ENCODE measurements at regions not wholly inside any gene's neighbourhood (a gene's known extent, or its start where the extent isn't known, plus 50 kb on each side); places are given as distances from the start of the nearest gene placed in this dataset.

DNA sequence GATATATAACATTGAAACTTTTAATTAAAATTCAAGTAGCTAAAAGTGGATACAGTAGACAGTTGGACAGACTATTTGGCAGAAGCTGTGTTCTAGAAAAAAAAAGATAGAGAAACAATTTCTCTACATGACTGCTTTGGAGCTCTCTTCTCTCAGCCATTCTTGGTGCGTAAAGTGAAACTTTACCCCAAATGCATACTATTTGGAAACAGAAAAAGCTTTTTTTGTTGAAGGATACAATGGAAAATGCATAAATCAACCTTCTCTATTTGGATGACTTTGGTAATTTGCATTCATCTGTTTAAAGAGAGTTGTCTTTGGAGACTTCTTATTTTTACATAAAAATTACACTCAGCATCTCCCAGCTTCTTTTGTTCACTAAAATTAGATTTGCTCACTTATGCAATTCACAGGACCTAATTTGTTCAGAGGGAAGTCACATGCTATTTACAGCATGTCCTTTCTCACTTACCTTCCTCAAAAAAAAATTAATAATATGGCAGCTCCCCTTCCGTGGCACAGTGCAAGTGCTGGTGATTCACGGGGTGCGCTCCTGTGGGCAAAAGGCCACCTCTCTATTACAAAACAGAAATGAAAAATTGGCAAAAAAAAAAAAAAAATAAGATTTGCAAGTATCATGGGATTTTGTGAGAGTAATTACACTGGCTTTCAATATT is 498.9 kb downstream of the RERGL start:
- FAIRE-seq = no peak
- no peaks in the 10 kb centered on the region for H3K36me3 ChIP-seq (ENCODE audit: control insufficient read depth in 2 of 3, insufficient read depth in 3 of 3, low read length in 3 of 3)
- H3K27me3 ChIP-seq (ENCODE audit: control insufficient read depth, insufficient read depth, low read length) = no peaks in the 10 kb centered on the region
- TF ChIP-seq, protein P1, sequence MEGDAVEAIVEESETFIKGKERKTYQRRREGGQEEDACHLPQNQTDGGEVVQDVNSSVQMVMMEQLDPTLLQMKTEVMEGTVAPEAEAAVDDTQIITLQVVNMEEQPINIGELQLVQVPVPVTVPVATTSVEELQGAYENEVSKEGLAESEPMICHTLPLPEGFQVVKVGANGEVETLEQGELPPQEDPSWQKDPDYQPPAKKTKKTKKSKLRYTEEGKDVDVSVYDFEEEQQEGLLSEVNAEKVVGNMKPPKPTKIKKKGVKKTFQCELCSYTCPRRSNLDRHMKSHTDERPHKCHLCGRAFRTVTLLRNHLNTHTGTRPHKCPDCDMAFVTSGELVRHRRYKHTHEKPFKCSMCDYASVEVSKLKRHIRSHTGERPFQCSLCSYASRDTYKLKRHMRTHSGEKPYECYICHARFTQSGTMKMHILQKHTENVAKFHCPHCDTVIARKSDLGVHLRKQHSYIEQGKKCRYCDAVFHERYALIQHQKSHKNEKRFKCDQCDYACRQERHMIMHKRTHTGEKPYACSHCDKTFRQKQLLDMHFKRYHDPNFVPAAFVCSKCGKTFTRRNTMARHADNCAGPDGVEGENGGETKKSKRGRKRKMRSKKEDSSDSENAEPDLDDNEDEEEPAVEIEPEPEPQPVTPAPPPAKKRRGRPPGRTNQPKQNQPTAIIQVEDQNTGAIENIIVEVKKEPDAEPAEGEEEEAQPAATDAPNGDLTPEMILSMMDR (IDR thresholded peaks at IDR 0.05; ENCODE audit: borderline replicate concordance, extremely low read depth, insufficient read depth) = no peak
- intact Hi-C loops (cut with DNase I) = no loop called here
- DNase-seq = no peak
- H3K4me3 ChIP-seq (ENCODE audit: low read length in 3 of 3) = no peak overlapping the region
- H3K9ac ChIP-seq (ENCODE audit: low read length in 3 of 3) = no peak overlapping the region
- H3K4me1 ChIP-seq (ENCODE audit: control insufficient read depth in 2 of 3, insufficient read depth in 2 of 3, low read depth in 1 of 3, low read length in 3 of 3) = no peaks in the 10 kb centered on the region
- H3K9me3 ChIP-seq (ENCODE audit: control insufficient read depth in 2 of 3, insufficient read depth in 1 of 3, low read length in 3 of 3) = no peaks in the 10 kb centered on the region
- no peak overlapping the region for H3K27ac ChIP-seq (ENCODE audit: low read depth in 2 of 2, low read length in 2 of 2)

DNA sequence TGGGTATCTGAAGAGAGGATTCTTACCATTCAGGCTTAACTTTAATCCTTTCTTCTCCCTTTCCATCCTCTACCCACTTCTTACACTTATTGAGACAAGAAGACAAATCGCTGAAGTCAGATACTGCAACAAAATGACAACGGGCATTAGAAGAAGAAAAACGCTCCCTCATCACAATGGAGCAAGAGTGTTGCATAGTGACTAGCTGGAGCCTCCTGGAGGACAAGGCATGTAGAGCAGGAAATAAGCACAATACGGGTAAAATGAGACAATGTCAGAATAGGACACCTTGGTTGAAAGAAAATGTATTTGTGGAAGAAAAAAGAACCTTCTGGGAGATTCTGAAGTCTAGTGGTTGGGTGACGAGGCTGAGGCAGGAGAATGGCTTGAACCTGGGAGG is 501.0 kb downstream of the RERGL start:
- no peaks in the 10 kb centered on the region for H3K36me3 ChIP-seq (ENCODE audit: control insufficient read depth in 2 of 3, insufficient read depth in 3 of 3, low read length in 3 of 3)
- H3K4me3 ChIP-seq (ENCODE audit: low read length in 3 of 3) = no peak overlapping the region
- H3K9me3 ChIP-seq (ENCODE audit: control insufficient read depth in 2 of 3, insufficient read depth in 1 of 3, low read length in 3 of 3) = no peaks in the 10 kb centered on the region
- no peak overlapping the region for H3K9ac ChIP-seq (ENCODE audit: low read length in 3 of 3)
- no peak overlapping the region for H3K27ac ChIP-seq (ENCODE audit: low read depth in 2 of 2, low read length in 2 of 2)
- TF ChIP-seq, protein P1 (IDR thresholded peaks at IDR 0.05; ENCODE audit: borderline replicate concordance, extremely low read depth, insufficient read depth) = peak; percentile 31
- H3K27me3 ChIP-seq (ENCODE audit: control insufficient read depth, insufficient read depth, low read length) = no peaks in the 10 kb centered on the region
- intact Hi-C loops (cut with DNase I) = no loop called here
- H3K4me1 ChIP-seq (ENCODE audit: control insufficient read depth in 2 of 3, insufficient read depth in 2 of 3, low read depth in 1 of 3, low read length in 3 of 3) = no peaks in the 10 kb centered on the region
- peak in 2 of 5 donors; percentile 9 to 20 for DNase-seq
- no peak for FAIRE-seq

DNA sequence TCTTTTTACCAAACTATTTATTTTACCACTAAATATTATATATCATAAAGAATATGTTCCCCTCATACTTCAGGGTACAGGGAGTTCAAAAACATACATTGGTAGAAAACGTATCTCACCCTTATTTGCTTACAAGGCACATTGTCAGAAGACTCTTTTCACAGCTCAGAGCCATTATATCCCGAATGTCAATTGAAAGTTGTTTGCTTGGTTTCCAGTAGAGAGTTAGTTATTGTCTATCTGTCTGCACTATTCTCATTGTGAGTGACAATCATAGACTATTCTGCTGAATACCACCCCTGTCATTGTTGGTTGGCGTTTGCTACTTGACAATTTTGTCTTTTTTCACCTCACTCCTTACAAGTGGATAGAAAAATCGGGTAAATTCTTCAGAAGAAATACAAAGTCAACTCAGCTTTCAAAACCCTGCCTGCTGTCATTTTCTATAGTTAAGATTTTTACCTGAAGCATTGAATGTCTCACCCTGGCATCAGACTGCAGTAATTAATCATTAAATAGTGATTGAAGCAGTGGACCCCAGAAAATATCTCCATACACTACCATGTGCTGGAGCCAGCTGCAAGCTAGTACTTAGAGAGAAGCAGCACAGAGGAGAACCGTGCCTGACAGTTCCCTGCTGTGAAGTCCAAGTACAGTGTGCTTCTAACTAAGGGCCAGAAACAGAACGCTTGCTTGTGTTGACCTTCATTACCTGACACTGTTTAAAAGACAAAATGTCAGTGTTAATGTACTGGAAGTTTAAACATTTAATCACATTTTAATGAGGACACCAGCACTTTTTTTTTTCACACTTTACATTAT is 510.6 kb downstream of the RERGL start:
- H3K27ac ChIP-seq (ENCODE audit: low read depth in 2 of 2, low read length in 2 of 2) = no peak overlapping the region

More for the DNA sequence above, 510.6 kb downstream of the RERGL start:
- H3K4me1 ChIP-seq (ENCODE audit: control insufficient read depth in 2 of 3, insufficient read depth in 2 of 3, low read depth in 1 of 3, low read length in 3 of 3) = no peaks in the 10 kb centered on the region
- no peaks in the 10 kb centered on the region for H3K9me3 ChIP-seq (ENCODE audit: control insufficient read depth in 2 of 3, insufficient read depth in 1 of 3, low read length in 3 of 3)
- no peaks in the 10 kb centered on the region for H3K36me3 ChIP-seq (ENCODE audit: control insufficient read depth in 2 of 3, insufficient read depth in 3 of 3, low read length in 3 of 3)
- no peak for FAIRE-seq
- H3K9ac ChIP-seq (ENCODE audit: low read length in 3 of 3) = no peak overlapping the region
- H3K27me3 ChIP-seq (ENCODE audit: control insufficient read depth, insufficient read depth, low read length) = no peaks in the 10 kb centered on the region
- TF ChIP-seq, protein P1 (IDR thresholded peaks at IDR 0.05; ENCODE audit: borderline replicate concordance, extremely low read depth, insufficient read depth) = no peak
- DNase-seq = no peak
- intact Hi-C loops (cut with DNase I) = no loop called here
- no peak overlapping the region for H3K4me3 ChIP-seq (ENCODE audit: low read length in 3 of 3)

Data from kidney (tissue), 13 donors.